HG02852 (cell line): ENCODE measurements at regions not wholly inside any gene's neighbourhood (a gene's known extent, or its start where the extent isn't known, plus 50 kb on each side); places are given as distances from the start of the nearest gene placed in this dataset.
"Not testable (repeated sequence)": the region's sequence is repeated elsewhere in the genome, so short reads cannot be mapped to it uniquely, and the experiment has no call there.

Experiments
- ATAC-seq: cut with Tn5 transposase; IDR thresholded peaks from one replicate; pipeline ENCODE4 v1.9.1; 2021; ENCODE audit warnings: mild to moderate bottlenecking, moderate library complexity; ENCODE audit not compliant: unreplicated experiment

GRCh38 chr16:64265756-64266155 is 856.1 kb downstream of the CDH11 start:
- no peak for ATAC-seq

- not testable (repeated sequence) for ATAC-seq
Measured at GRCh38 chr16:64260631-64261401, 861.0 kb downstream of the CDH11 start.

- ATAC-seq, result no peak
Measured at GRCh38 chr16:64254443-64255367, 867.2 kb downstream of the CDH11 start.

- ATAC-seq, result no peak
Measured at GRCh38 chr16:64253525-64253924, 868.3 kb downstream of the CDH11 start.

GRCh38 chr16:64253096-64253495 is 868.8 kb downstream of the CDH11 start:
- no peak for ATAC-seq

GRCh38 chr16:64251742-64252141 is 870.1 kb downstream of the CDH11 start:
- no peak for ATAC-seq

- no peak for ATAC-seq
Measured at GRCh38 chr16:64250866-64251265, 871.0 kb downstream of the CDH11 start.

- ATAC-seq, result no peak
Measured at GRCh38 chr16:64242492-64242891, 879.4 kb downstream of the CDH11 start.

- ATAC-seq, result no peak
Measured at GRCh38 chr16:64240586-64240985, 881.3 kb downstream of the CDH11 start.

GRCh38 chr16:64238571-64238970 is 883.3 kb downstream of the CDH11 start:
- ATAC-seq, result no peak

GRCh38 chr16:64236316-64236715 is 885.5 kb downstream of the CDH11 start:
- no peak for ATAC-seq

- ATAC-seq, result no peak
Measured at GRCh38 chr16:64234200-64234599, 887.7 kb downstream of the CDH11 start.

- ATAC-seq, result no peak
Measured at GRCh38 chr16:64225696-64226095, 896.2 kb downstream of the CDH11 start.

- no peak for ATAC-seq
Measured at GRCh38 chr16:64225036-64225435, 896.8 kb downstream of the CDH11 start.

GRCh38 chr16:64217789-64218535 is 903.9 kb downstream of the CDH11 start:
- no peak for ATAC-seq

GRCh38 chr16:64215730-64216129 is 906.1 kb downstream of the CDH11 start:
- no peak for ATAC-seq

GRCh38 chr16:64211331-64211730 is 910.5 kb downstream of the CDH11 start:
- ATAC-seq, result no peak

- ATAC-seq, result no peak
Measured at GRCh38 chr16:64206862-64207261, 915.0 kb downstream of the CDH11 start.

GRCh38 chr16:64203126-64203525 is 918.7 kb downstream of the CDH11 start:
- ATAC-seq, result no peak

GRCh38 chr16:64202571-64202970 is 919.3 kb downstream of the CDH11 start:
- no peak for ATAC-seq

GRCh38 chr16:64196444-64196843 is 925.4 kb downstream of the CDH11 start:
- no peak for ATAC-seq
